Stimulated activated CD4-positive, alpha-beta T cell treated with anti-CD3 and anti-CD28 coated beads, TNF-alpha, amount 100 ng/mL, for 1 hour (primary cell): ENCODE measurements at regions not wholly inside any gene's neighbourhood (a gene's known extent, or its start where the extent isn't known, plus 50 kb on each side); places are given as distances from the start of the nearest gene placed in this dataset.
"Not testable (repeated sequence)": the region's sequence is repeated elsewhere in the genome, so short reads cannot be mapped to it uniquely, and the experiment has no call there.

Experiments used
- DNase-seq, 3 donors: peaks; one replicate each; pipeline ENCODE4 v3.0.0-alpha.2; 2020; ENCODE audit warnings: low read depth in 3 of 3, low spot score in 1 of 3

DNA sequence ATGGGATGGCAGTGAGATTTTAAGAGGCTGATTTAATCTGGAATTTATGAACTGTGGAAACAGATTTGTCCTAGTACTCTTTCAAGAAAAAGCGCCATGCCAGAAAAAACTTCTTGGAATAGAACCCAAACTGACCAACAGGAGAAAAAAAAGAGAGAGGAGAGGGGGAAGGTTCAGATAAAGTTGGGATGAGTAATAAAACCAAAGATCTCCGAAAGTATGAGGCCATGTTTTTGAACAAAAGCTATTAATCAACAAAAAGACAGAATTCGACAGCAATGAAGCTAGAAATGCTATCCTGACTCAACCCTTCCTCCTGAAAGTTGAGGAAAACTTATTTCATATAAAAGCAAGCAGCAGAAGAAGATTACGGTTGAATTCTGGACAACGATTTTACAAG is 135.5 kb downstream of the CEMIP2 start:
- no peak for DNase-seq

DNA sequence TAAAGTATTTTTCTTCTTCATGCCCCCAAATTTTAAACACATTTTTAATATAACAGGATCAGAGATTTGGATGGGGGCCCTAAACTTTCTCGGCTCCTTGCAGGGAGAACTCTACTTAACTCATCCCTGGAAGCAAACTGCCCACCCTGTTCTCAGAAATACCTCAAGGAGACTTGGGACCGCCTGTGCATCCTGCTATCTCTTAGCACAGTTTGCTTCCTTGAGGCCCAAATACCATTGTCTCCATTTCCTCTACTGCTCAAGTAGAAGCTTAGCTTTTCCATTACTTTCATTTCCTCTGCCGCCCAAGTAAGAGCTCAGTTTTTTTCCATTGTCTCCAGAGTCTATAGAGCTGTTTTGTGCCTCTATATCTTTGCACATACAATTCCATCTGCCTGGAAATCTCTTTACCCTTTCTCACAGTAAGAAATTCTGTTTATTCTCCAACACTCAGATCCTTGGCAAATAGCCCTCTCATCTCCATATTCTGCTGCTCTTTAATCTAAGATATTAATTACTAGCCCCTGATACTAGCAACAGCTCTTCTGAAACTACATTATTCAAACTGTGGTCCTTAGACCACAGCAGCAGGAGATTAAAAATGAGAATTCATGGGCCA is 137.8 kb downstream of the CEMIP2 start:
- no peak for DNase-seq

DNA sequence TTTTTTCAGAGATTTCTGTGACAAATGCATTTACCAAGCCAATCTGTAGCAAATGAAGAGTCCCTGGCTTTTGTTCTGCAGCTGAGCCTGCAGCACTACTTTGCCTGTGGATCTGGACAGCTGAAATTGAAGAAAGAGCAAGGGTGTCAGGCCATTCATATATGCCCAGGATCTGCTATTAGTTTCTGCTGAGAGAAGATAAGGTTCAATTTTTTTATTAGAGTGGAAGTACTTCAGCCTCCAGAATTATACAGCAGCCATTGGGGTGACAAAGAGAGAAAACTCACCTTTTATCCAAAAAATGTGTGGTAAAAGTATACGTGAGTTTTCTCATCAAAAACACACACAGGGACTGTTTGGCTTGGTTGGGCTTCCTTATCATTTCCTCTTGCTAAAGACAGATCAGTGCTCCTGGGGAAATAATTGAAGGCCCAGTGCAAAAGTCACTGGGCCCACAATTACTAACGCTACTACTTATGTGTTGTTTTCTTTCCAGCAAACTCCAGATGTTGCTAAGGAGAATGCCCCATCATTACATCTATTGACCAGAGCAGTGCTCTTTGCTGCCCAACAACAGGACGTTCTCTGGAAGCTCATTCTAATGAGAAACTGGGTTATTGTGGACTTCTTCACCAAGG is 138.6 kb downstream of the CEMIP2 start:
- no peak for DNase-seq

DNA sequence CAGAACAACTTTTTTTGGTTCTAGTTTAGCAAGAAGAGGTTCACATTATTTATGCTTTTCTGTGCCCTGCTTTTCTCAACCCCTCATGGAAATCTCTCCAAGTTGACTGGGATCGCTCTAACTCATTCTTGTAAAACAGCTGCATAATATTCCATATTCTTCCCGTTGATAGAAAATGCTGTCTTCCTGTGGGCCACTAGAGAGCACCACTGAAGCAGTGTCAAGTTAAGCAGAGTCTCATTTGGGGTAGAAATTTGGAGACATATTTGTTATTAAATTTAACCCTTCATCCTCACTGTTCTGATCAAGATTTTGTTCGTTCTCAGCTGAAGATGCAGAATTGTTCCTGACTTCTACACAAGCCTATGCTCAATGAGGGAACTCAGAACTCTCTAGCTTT is 140.1 kb downstream of the CEMIP2 start:
- no peak for DNase-seq

GRCh38 chr9:71627537-71627936 is 140.8 kb downstream of the CEMIP2 start:
- no peak for DNase-seq

GRCh38 chr9:71626395-71626794 is 141.9 kb downstream of the CEMIP2 start:
- no peak for DNase-seq

DNA sequence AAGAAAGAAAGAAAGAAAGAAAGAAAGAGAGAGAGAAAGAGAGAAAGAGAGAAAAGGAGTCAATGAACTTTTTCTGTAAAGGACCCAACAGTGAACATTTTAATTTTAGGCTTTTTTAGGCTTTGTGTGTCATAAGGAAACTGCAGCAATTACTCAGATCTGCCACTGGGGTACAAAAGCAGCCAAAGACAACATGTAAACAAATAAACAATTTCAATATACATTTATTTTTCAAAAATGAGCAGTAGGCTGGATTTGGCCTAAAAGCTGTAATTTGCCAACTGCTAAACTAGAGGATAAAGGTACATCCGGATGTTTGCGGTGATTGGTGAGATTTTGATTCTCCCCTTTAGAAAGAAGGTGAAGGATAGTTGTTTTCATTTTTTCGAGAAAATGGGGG is 143.6 kb downstream of the CEMIP2 start:
- no peak for DNase-seq

- no peak for DNase-seq
Observed at GRCh38 chr9:71620746-71621145, 147.6 kb downstream of the CEMIP2 start.

DNA sequence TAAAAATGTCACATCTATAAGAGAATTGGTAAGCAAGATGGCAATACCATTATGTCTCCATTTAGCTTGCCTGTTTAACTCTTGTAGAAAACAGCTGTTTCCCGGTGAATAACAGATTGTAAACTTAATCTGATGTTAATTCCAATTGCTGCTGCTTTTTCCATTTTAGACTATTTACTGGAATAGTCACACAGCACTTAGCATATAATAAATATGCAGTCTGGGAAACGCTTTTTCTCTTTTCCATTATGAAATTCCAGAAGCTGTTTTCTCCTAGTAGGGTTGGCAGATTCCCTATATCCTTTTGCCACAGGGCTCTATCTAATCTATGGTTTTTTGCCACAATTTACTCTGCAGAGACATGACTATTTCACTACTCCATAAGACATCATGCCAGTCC is 148.0 kb downstream of the CEMIP2 start:
- no peak for DNase-seq

- DNase-seq: no peak
Observed at GRCh38 chr9:71619926-71620325, 148.4 kb downstream of the CEMIP2 start.

DNA sequence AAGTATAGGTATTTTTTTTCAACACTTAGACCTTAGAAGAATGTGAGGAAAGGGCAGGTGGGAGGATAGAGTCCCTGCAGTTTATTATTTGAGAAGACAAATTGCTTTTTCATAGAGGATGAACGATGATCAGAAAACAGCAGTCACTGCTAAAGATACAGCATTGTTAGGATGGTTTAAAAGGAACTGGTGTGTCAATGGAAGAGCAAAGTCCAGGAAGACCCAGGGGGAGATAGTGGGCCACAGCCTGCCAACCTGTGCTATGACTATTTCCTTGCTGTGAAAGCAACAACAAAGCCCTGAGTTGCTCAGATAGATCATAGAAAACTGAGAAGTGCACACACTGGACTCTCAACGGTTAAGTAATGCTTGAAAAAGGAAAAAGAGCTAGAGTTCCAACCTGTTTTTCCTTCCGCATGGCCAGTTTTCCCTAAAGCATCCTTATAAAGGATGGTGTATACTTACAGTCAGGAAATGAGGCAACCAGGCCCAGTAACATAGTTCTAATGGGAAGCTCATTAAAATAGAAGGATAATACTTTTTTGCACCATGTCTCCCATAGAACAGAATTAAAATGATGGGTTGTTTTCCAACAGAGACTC is 153.8 kb downstream of the CEMIP2 start:
- DNase-seq: no peak

- DNase-seq: no peak
Observed at GRCh38 chr9:71612889-71613288, 155.4 kb downstream of the CEMIP2 start.

GRCh38 chr9:71609448-71609830 is 158.9 kb downstream of the CEMIP2 start:
- no peak for DNase-seq

- no peak for DNase-seq
Observed at GRCh38 chr9:71608825-71609447, 159.4 kb downstream of the CEMIP2 start.

DNA sequence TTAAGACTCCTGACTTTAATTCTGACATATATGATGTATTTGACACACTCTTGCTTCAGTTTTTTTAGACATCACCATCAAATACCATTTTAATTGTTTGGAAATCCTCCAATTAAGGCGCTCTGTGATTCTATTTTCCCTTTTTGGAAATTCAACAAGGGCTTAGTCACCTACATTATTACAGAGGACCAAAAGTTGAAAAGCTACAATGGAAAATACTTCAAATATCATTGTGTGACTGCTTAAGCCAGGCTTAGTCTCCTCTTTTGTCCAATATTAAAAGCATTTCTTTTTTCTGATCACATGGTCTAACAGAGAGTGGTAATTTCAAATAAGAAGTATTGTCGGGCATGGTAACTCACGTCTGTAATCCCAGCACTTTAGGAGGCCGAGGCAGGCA is 160.3 kb downstream of the CEMIP2 start:
- no peak for DNase-seq

- no peak for DNase-seq
Observed at GRCh38 chr9:71607461-71607881, 160.8 kb downstream of the CEMIP2 start.

GRCh38 chr9:71604197-71605063 is 163.9 kb downstream of the CEMIP2 start:
- peak; percentile 52 to 66 (median 63) for DNase-seq

DNA sequence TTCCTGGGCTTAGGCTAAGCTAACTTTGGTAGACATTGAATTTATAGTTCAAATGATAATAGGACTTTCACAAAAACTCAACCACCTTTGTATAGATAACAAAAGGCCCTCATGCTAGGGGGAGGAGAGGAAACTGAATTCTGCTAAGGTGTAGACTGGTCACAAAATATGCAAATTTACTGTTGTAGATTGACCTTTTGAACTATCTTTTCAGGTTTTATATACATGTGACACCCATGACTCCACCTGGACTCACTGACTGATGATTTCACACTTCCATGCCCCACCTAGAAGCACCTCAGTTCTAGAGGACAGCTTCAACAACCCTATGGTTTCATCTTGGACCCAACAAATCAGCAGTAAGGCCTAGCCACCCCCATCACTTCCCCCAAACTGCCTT is 165.7 kb downstream of the CEMIP2 start:
- no peak for DNase-seq

- not testable (repeated sequence) for DNase-seq
Observed at GRCh38 chr9:71595762-71596161, 172.6 kb downstream of the CEMIP2 start.

DNA sequence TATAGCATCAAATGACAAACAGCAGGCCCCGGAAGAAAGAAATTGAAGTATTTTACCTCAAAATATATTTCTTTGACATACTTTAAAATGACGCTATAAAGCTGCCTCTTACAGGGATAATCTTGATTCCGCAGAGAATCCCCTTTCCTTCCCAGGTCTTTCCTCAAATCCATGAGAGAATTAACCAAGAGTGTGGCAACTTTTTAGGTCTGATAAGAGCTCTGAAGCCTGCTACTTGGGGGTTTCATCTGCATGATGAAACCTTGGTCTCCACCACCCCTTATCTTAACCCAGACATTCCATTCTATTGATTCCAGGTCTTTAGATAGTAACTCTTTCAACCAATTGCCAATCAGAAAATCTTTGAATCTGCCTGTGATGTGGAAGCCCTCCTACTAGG is 173.8 kb downstream of the CEMIP2 start:
- DNase-seq: no peak

- no peak for DNase-seq
Observed at GRCh38 chr9:71592400-71592799, 175.9 kb downstream of the CEMIP2 start.
